ENCODE measurements at regions not wholly inside any gene's neighbourhood (a gene's known extent, or its start where the extent isn't known, plus 50 kb on each side); places are given as distances from the start of the nearest gene placed in this dataset.

GRCh38 chr18:27240383-27240782 is 55.3 kb upstream of the CHST9 start:
- TF ChIP-seq CTCF (conservative IDR thresholded peaks at IDR 0.05) (no peak), EZH2 (IDR thresholded peaks at IDR 0.05; ENCODE audit: low read depth) (no peak)

All from PC-9 (cell line).